Upper lobe of left lung (tissue), 6 donors: ENCODE measurements at regions not wholly inside any gene's neighbourhood (a gene's known extent, or its start where the extent isn't known, plus 50 kb on each side); places are given as distances from the start of the nearest gene placed in this dataset.

Experiments used
- ATAC-seq, 2 donors: fragments of 200-7000 bp; cut with Tn5 transposase; one replicate each; pipeline ENCODE4 v1.9.1; 2022; ENCODE audit warnings: mild to moderate bottlenecking in 2 of 2, moderate library complexity in 2 of 2; ENCODE audit not compliant: low FRiP score in 2 of 2
- DNase-seq, 2 donors: peaks; one replicate each; pipeline ENCODE4 v3.0.0-alpha.2; 2019 to 2020
- H3K27ac ChIP-seq, 4 donors: fragments of 200-600 bp; sonication (generic); one replicate each; pipeline ENCODE4 v1.5.1; 2016 to 2019
- H3K27me3 ChIP-seq, 4 donors: fragments of 200-600 bp; sonication (generic); one replicate each; pipeline ENCODE4 v1.5.1; 2017 to 2019
- H3K36me3 ChIP-seq, 4 donors: fragments of 200-600 bp; sonication (generic); one replicate each; pipeline ENCODE4 v1.5.1; 2016 to 2019
- H3K4me1 ChIP-seq, 4 donors: fragments of 200-600 bp; sonication (generic); one replicate each; pipeline ENCODE4 v1.5.1; 2018 to 2019
- H3K4me3 ChIP-seq, 4 donors: fragments of 200-600 bp; sonication (generic); one replicate each; pipeline ENCODE4 v1.5.1; 2017 to 2019; ENCODE audit warnings: mild to moderate bottlenecking in 2 of 4, moderate library complexity in 1 of 4
- H3K9me3 ChIP-seq, 4 donors: fragments of 200-600 bp; sonication (generic); one replicate each; pipeline ENCODE4 v1.5.1; 2018 to 2019
- CTCF ChIP-seq, 6 experiments: fragments of 450-650 bp in 4 of 6; fragments of 200-600 bp in 2 of 6; sonication (generic) in 2 of 6; IDR thresholded peaks; one replicate each; pipeline ENCODE4 v1.5.1; 2016 to 2019; ENCODE audit warnings: antibody characterized with exemption in 6 of 6
- EP300 ChIP-seq, 4 donors: sonication (generic); formaldehyde crosslinking; IDR thresholded peaks; one replicate each; pipeline ENCODE4 v1.5.1; 2017; ENCODE audit warnings: antibody characterized with exemption in 4 of 4, control low read depth in 2 of 4
- POLR2A ChIP-seq, 4 donors: fragments of 450-650 bp; IDR thresholded peaks; one replicate each; pipeline ENCODE4 v1.5.1; 2016 to 2017; ENCODE audit warnings: antibody characterized with exemption in 4 of 4, mild to moderate bottlenecking in 2 of 4
- POLR2AphosphoS5 ChIP-seq, 2 donors: sonication (generic); formaldehyde crosslinking; IDR thresholded peaks; one replicate each; pipeline ENCODE4 v1.5.1; 2017; ENCODE audit warnings: antibody characterized with exemption in 2 of 2
- WGBS, 2 donors: methylation state at CpG; one replicate each; pipeline ENCODE4 v1.1.5; 2017 to 2018; 5-methylcytosine and 5-hydroxymethylcytosine counted together
- donor health status: DM: no; HTN: no; CAD: no; lungs with moderate emphysema.
- donor health status: DM: no; HTN: yes; CAD: no; lungs with severe emphysema.

- no peak for TF ChIP-seq CTCF (IDR thresholded peaks at IDR 0.05)
- TF ChIP-seq POLR2AphosphoS5 (IDR thresholded peaks at IDR 0.05), result no peak
- no peak for TF ChIP-seq EP300 (IDR thresholded peaks at IDR 0.05)
- TF ChIP-seq POLR2A (IDR thresholded peaks at IDR 0.05), result no peak
- WGBS, 2 donors, result 73 to 78% methylated on average over 2 of the region's 2 CpGs
- ATAC-seq (no peak), DNase-seq (no peak)
- H3K27ac ChIP-seq, result no peak overlapping the region
- H3K36me3 ChIP-seq, result no peaks in the 10 kb centered on the region
- H3K4me1 ChIP-seq, result no peaks in the 10 kb centered on the region
- no peaks in the 10 kb centered on the region for H3K9me3 ChIP-seq
- no peaks in the 10 kb centered on the region for H3K27me3 ChIP-seq
- H3K4me3 ChIP-seq, result no peak overlapping the region
Measured at GRCh38 chr2:150853263-150853662, 365.8 kb upstream of the RND3 start.

GRCh38 chr2:150850641-150851040 lies 363.2 kb upstream of the RND3 start:
- H3K4me3 ChIP-seq, result no peak overlapping the region
- TF ChIP-seq POLR2AphosphoS5 (IDR thresholded peaks at IDR 0.05) (no peak), CTCF (IDR thresholded peaks at IDR 0.05) (no peak), POLR2A (IDR thresholded peaks at IDR 0.05) (no peak), EP300 (IDR thresholded peaks at IDR 0.05) (no peak)
- H3K27me3 ChIP-seq, result no peaks in the 10 kb centered on the region
- no peak for ATAC-seq
- peaks cover 0 to 7% (median 0%) of the 10 kb centered on the region in 4 donors for H3K4me1 ChIP-seq
- no peak for DNase-seq
- H3K27ac ChIP-seq, result no peak overlapping the region
- no peaks in the 10 kb centered on the region for H3K36me3 ChIP-seq
- H3K9me3 ChIP-seq, result no peaks in the 10 kb centered on the region

GRCh38 chr2:150847578-150847977 lies 360.1 kb upstream of the RND3 start:
- 28 to 40% methylated on average over 3 of the region's 3 CpGs for WGBS, 2 donors
- peak in 1 of 2 donors; percentile 24 for ATAC-seq

GRCh38 chr2:150846691-150847090 lies 359.2 kb upstream of the RND3 start:
- WGBS, 2 donors, result 68 to 79% methylated on average over 1 of the region's 1 CpG

More at GRCh38 chr2:150847578-150847977, 360.1 kb upstream of the RND3 start:
- Histone ChIP-seq H3K4me1 (peaks cover 0 to 7% (median 0%) of the 10 kb centered on the region in 4 donors), H3K4me3 (no peak overlapping the region), H3K9me3 (no peaks in the 10 kb centered on the region), H3K36me3 (no peaks in the 10 kb centered on the region), H3K27ac (no peak overlapping the region), H3K27me3 (no peaks in the 10 kb centered on the region)
- DNase-seq, result no peak
- no peak for TF ChIP-seq CTCF (IDR thresholded peaks at IDR 0.05)
- no peak for TF ChIP-seq EP300 (IDR thresholded peaks at IDR 0.05)
- no peak for TF ChIP-seq POLR2A (IDR thresholded peaks at IDR 0.05)
- TF ChIP-seq POLR2AphosphoS5 (IDR thresholded peaks at IDR 0.05), result no peak

More at GRCh38 chr2:150846691-150847090, 359.2 kb upstream of the RND3 start:
- Histone ChIP-seq H3K27me3 (no peaks in the 10 kb centered on the region), H3K36me3 (no peaks in the 10 kb centered on the region), H3K4me3 (no peak overlapping the region), H3K4me1 (peaks cover 0 to 7% (median 0%) of the 10 kb centered on the region in 4 donors), H3K9me3 (no peaks in the 10 kb centered on the region), H3K27ac (no peak overlapping the region)
- DNase-seq, result no peak
- TF ChIP-seq EP300 (IDR thresholded peaks at IDR 0.05) (no peak), POLR2A (IDR thresholded peaks at IDR 0.05) (no peak), CTCF (IDR thresholded peaks at IDR 0.05) (no peak), POLR2AphosphoS5 (IDR thresholded peaks at IDR 0.05) (no peak)
- ATAC-seq, result no peak
